ENCODE measurements at regions not wholly inside any gene's neighbourhood (a gene's known extent, or its start where the extent isn't known, plus 50 kb on each side); places are given as distances from the start of the nearest gene placed in this dataset.

- H3K4me3 ChIP-seq, result no peak overlapping the region
- TF ChIP-seq CTCF (IDR thresholded peaks at IDR 0.05), result no peak
- H3K36me3 ChIP-seq, result no peaks in the 10 kb centered on the region
- peaks cover 0 to 2% of the 10 kb centered on the region in 2 donors for H3K9me3 ChIP-seq
- no peak for DNase-seq
- H3K4me1 ChIP-seq, result no peaks in the 10 kb centered on the region
- no peak overlapping the region for H3K27ac ChIP-seq
- no peak for ATAC-seq
- no peaks in the 10 kb centered on the region for H3K27me3 ChIP-seq
- intact Hi-C loops (cut with DNase I), result no loop called here
Measured at GRCh38 chr2:209095432-209095831, 328.4 kb upstream of the MAP2 start.

GRCh38 chr2:209097168-209097567, 326.7 kb upstream of the MAP2 start:
- Histone ChIP-seq H3K4me1 (no peaks in the 10 kb centered on the region), H3K36me3 (no peaks in the 10 kb centered on the region), H3K4me3 (no peak overlapping the region), H3K27ac (no peak overlapping the region), H3K27me3 (no peaks in the 10 kb centered on the region), H3K9me3 (peaks cover 0 to 2% of the 10 kb centered on the region in 2 donors)
- ATAC-seq (no peak), DNase-seq (no peak)
- no peak for TF ChIP-seq CTCF (IDR thresholded peaks at IDR 0.05)
- intact Hi-C loops (cut with DNase I), result no loop called here

GRCh38 chr2:209102319-209102718, 321.5 kb upstream of the MAP2 start:
- Histone ChIP-seq H3K36me3 (no peaks in the 10 kb centered on the region), H3K27ac (no peak overlapping the region), H3K27me3 (no peaks in the 10 kb centered on the region), H3K4me1 (no peaks in the 10 kb centered on the region), H3K4me3 (no peak overlapping the region), H3K9me3 (no peaks in the 10 kb centered on the region)
- DNase-seq, result no peak
- no peak for ATAC-seq
- intact Hi-C loops (cut with DNase I), result no loop called here
- TF ChIP-seq CTCF (IDR thresholded peaks at IDR 0.05), result no peak

GRCh38 chr2:209113026-209113425, 310.8 kb upstream of the MAP2 start:
- Histone ChIP-seq H3K4me3 (no peak overlapping the region), H3K9me3 (no peaks in the 10 kb centered on the region), H3K36me3 (no peaks in the 10 kb centered on the region), H3K4me1 (no peaks in the 10 kb centered on the region), H3K27me3 (no peaks in the 10 kb centered on the region), H3K27ac (no peak overlapping the region)
- no peak for TF ChIP-seq CTCF (IDR thresholded peaks at IDR 0.05)
- intact Hi-C loops (cut with DNase I), result no loop called here
- DNase-seq (no peak), ATAC-seq (no peak)

GRCh38 chr2:209114588-209115240, 309.1 kb upstream of the MAP2 start:
- H3K9me3 ChIP-seq, result no peaks in the 10 kb centered on the region
- ATAC-seq (no peak), DNase-seq (no peak)
- H3K27ac ChIP-seq, result no peak overlapping the region
- H3K4me3 ChIP-seq, result no peak overlapping the region
- H3K27me3 ChIP-seq, result no peaks in the 10 kb centered on the region
- no peaks in the 10 kb centered on the region for H3K36me3 ChIP-seq
- no peaks in the 10 kb centered on the region for H3K4me1 ChIP-seq
- intact Hi-C loops (cut with DNase I), result no loop called here
- no peak for TF ChIP-seq CTCF (IDR thresholded peaks at IDR 0.05)
